ENCODE measurements at regions not wholly inside any gene's neighbourhood (a gene's known extent, or its start where the extent isn't known, plus 50 kb on each side); places are given as distances from the start of the nearest gene placed in this dataset.

DNA sequence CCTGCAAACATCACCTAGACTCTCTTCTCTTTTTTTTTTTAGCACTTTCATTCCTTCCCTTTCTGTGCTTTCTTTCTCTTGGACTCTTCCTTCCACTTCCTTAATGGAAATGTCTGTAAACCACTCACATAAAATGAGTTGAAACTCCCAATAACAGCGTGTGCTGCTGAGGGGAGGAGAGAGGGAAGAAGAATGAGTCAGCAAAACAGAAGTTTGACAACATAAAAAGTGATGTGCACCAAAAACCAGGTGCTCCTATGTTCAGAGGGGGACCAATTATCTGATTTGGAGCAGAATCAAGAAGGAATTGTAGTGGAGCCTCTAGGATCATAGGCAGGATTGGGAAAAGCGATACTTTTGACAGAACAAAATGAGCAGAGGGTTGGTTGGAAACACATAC lies 712.1 kb upstream of the IGFBP3 start:
- Histone ChIP-seq H3K27me3 (ENCODE audit: control insufficient read depth in 1 of 2, insufficient read depth in 2 of 2, low read length in 2 of 2) (no peaks in the 10 kb centered on the region), H3K27ac (ENCODE audit: low read depth in 2 of 2, low read length in 1 of 2) (no peak overlapping the region), H3K9me3 (ENCODE audit: control insufficient read depth in 2 of 2, insufficient read depth in 1 of 2, low read depth in 1 of 2, low read length in 1 of 2) (no peaks in the 10 kb centered on the region), H3K4me3 (ENCODE audit: low read depth in 1 of 2, low read length in 2 of 2) (no peak overlapping the region), H3K36me3 (ENCODE audit: control insufficient read depth in 2 of 2, insufficient read depth in 2 of 2, low read length in 1 of 2) (no peaks in the 10 kb centered on the region), H3K4me1 (ENCODE audit: control insufficient read depth in 2 of 2, insufficient read depth in 2 of 2, low read length in 1 of 2) (no peaks in the 10 kb centered on the region)
- 74 to 80% methylated on average over 2 of the region's 2 CpGs for WGBS, 2 donors

DNA sequence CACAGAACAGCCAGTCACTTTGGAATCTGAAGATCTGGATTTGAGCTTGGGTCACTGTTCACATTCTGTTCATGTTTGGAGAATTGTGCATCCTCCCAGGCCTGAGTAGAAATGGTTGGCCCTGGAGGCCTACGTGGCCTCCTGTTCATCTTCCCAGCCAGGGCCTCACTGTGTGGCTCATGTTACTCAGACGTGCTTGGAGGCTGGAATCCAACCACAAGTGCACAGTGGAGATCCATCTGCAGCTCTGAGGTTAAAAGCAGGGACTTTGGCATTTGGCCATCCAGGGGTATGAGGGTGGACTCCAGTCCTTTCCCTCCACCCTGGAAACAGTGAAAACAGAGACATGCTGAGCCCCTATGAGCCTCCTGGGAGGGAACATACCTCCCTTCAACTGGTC lies 709.0 kb upstream of the IGFBP3 start:
- Histone ChIP-seq H3K9me3 (ENCODE audit: control insufficient read depth in 2 of 2, insufficient read depth in 1 of 2, low read depth in 1 of 2, low read length in 1 of 2) (no peaks in the 10 kb centered on the region), H3K4me3 (ENCODE audit: low read depth in 1 of 2, low read length in 2 of 2) (no peak overlapping the region), H3K36me3 (ENCODE audit: control insufficient read depth in 2 of 2, insufficient read depth in 2 of 2, low read length in 1 of 2) (no peaks in the 10 kb centered on the region), H3K4me1 (ENCODE audit: control insufficient read depth in 2 of 2, insufficient read depth in 2 of 2, low read length in 1 of 2) (no peaks in the 10 kb centered on the region), H3K27ac (ENCODE audit: low read depth in 2 of 2, low read length in 1 of 2) (no peak overlapping the region), H3K27me3 (ENCODE audit: control insufficient read depth in 1 of 2, insufficient read depth in 2 of 2, low read length in 2 of 2) (no peaks in the 10 kb centered on the region)
- 64 to 82% methylated on average over 2 of the region's 2 CpGs for WGBS, 2 donors

DNA sequence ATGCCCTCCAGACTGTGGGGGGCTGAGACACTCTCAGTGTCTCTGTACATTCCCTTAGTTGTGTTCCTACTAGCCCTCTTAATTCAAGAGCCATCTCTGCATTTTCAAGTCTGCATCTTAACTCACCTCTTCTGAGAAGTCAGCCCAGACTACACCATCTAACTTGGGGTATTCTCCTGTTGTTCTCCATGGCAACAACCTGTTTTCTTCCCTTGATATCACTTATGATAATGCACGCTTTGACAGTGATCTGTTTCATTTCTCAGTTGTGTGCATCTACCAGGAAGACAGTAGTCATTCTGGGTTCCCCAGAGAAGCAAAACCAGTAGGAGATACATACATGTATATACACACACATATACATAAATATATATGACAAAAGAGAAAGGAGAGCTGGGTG lies 707.3 kb upstream of the IGFBP3 start:
- no peaks in the 10 kb centered on the region for H3K36me3 ChIP-seq (ENCODE audit: control insufficient read depth in 2 of 2, insufficient read depth in 2 of 2, low read length in 1 of 2)
- no peak overlapping the region for H3K4me3 ChIP-seq (ENCODE audit: low read depth in 1 of 2, low read length in 2 of 2)
- H3K27ac ChIP-seq (ENCODE audit: low read depth in 2 of 2, low read length in 1 of 2), result no peak overlapping the region
- no peaks in the 10 kb centered on the region for H3K9me3 ChIP-seq (ENCODE audit: control insufficient read depth in 2 of 2, insufficient read depth in 1 of 2, low read depth in 1 of 2, low read length in 1 of 2)
- no peaks in the 10 kb centered on the region for H3K27me3 ChIP-seq (ENCODE audit: control insufficient read depth in 1 of 2, insufficient read depth in 2 of 2, low read length in 2 of 2)
- no peaks in the 10 kb centered on the region for H3K4me1 ChIP-seq (ENCODE audit: control insufficient read depth in 2 of 2, insufficient read depth in 2 of 2, low read length in 1 of 2)
- 92% methylated on average over 1 of the region's 1 CpG for WGBS, 2 donors

DNA sequence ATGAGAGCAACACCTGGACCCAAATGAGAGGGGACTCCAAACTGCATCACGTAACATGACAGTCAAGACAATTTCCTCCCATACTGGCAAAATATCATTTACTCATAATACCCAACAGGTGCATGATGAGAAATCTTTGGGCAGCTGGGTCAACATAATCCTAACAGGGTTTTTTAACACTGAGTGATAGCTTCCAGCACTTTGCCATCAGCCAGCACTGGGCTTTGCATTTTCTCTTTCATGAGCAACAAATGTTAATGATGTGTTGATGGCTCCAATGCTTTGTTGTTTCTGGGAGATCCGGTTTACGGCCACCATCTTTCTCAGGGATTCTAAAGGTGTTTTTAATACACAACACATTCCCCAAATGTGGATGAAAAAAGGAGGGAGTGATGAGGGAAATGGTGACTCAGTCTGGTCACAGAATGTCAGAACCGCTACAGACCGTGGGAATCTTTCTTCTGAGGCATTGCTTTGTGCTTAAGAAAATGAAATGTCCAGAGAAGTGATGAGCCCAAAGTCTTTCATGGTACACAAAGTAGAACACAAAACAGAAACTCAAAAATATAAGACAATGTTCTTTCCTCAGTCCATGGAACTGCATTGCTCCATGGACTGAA lies 705.7 kb upstream of the IGFBP3 start:
- no peaks in the 10 kb centered on the region for H3K27me3 ChIP-seq (ENCODE audit: control insufficient read depth in 1 of 2, insufficient read depth in 2 of 2, low read length in 2 of 2)
- no peaks in the 10 kb centered on the region for H3K4me1 ChIP-seq (ENCODE audit: control insufficient read depth in 2 of 2, insufficient read depth in 2 of 2, low read length in 1 of 2)
- no peak overlapping the region for H3K4me3 ChIP-seq (ENCODE audit: low read depth in 1 of 2, low read length in 2 of 2)
- no peak overlapping the region for H3K27ac ChIP-seq (ENCODE audit: low read depth in 2 of 2, low read length in 1 of 2)
- H3K36me3 ChIP-seq (ENCODE audit: control insufficient read depth in 2 of 2, insufficient read depth in 2 of 2, low read length in 1 of 2), result no peaks in the 10 kb centered on the region
- 82 to 85% methylated on average over 5 of the region's 5 CpGs for WGBS, 2 donors
- H3K9me3 ChIP-seq (ENCODE audit: control insufficient read depth in 2 of 2, insufficient read depth in 1 of 2, low read depth in 1 of 2, low read length in 1 of 2), result no peaks in the 10 kb centered on the region

DNA sequence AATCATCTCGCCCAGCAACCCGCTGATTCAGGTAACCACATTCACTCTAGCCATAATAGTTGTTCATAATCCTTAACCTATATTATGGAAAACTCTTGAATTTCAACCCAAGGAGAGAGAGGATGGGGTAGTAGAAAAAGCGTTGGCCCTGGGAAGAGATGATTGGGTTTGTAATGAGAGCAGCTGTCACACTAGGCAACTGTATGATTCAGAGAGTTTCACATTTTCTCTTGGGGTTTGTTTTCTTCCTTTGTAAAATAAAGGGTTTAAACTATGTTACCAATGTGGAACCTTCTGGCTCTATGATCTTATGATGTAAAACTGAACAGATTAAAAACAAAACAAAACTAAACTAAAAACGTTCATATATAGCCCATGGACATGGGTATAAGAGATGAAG lies 705.2 kb upstream of the IGFBP3 start:
- WGBS, 2 donors, result 83 to 85% methylated on average over 4 of the region's 4 CpGs
- H3K4me1 ChIP-seq (ENCODE audit: control insufficient read depth in 2 of 2, insufficient read depth in 2 of 2, low read length in 1 of 2), result no peaks in the 10 kb centered on the region
- no peak overlapping the region for H3K27ac ChIP-seq (ENCODE audit: low read depth in 2 of 2, low read length in 1 of 2)
- H3K27me3 ChIP-seq (ENCODE audit: control insufficient read depth in 1 of 2, insufficient read depth in 2 of 2, low read length in 2 of 2), result no peaks in the 10 kb centered on the region
- no peak overlapping the region for H3K4me3 ChIP-seq (ENCODE audit: low read depth in 1 of 2, low read length in 2 of 2)
- no peaks in the 10 kb centered on the region for H3K9me3 ChIP-seq (ENCODE audit: control insufficient read depth in 2 of 2, insufficient read depth in 1 of 2, low read depth in 1 of 2, low read length in 1 of 2)
- H3K36me3 ChIP-seq (ENCODE audit: control insufficient read depth in 2 of 2, insufficient read depth in 2 of 2, low read length in 1 of 2), result no peaks in the 10 kb centered on the region

DNA sequence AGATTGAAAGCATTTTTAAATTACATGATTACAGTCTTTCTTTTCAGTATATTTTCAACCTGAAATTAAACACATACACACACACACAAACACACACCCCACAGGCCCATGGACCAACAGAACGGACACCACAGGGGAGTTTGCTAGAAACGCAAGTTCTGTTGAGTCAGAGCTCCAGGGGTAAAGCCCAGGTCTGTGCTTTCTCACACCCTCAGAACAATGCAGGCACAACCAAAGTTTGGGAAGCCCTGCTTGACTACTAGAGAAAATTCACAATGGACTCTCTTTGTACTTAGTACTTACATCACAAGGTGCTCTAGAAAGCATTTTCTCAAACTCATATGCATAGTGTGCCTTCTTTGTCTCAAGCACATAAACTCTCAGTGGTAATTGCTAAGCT lies 704.0 kb upstream of the IGFBP3 start:
- Histone ChIP-seq H3K27me3 (ENCODE audit: control insufficient read depth in 1 of 2, insufficient read depth in 2 of 2, low read length in 2 of 2) (no peaks in the 10 kb centered on the region), H3K9me3 (ENCODE audit: control insufficient read depth in 2 of 2, insufficient read depth in 1 of 2, low read depth in 1 of 2, low read length in 1 of 2) (no peaks in the 10 kb centered on the region), H3K4me1 (ENCODE audit: control insufficient read depth in 2 of 2, insufficient read depth in 2 of 2, low read length in 1 of 2) (no peaks in the 10 kb centered on the region), H3K27ac (ENCODE audit: low read depth in 2 of 2, low read length in 1 of 2) (no peak overlapping the region), H3K4me3 (ENCODE audit: low read depth in 1 of 2, low read length in 2 of 2) (no peak overlapping the region), H3K36me3 (ENCODE audit: control insufficient read depth in 2 of 2, insufficient read depth in 2 of 2, low read length in 1 of 2) (no peaks in the 10 kb centered on the region)
- 50 to 77% methylated on average over 2 of the region's 2 CpGs for WGBS, 2 donors

DNA sequence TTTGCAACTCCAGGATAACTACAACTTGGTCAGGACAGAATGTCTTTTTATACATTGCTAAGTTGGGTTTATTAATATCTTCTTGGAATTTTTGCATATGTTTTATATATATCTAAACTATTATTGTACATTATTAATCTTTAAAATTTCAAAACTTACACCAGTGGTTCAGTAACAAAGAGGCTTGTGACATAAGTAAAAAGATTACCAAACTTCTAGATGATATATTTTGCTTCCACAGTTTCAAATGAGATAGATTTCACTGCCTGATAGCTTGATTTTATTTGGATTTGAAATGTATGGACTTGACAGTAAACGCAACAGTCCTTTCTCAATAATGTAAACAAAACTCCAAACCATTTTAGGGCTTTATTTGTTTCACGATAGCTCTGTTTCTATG lies 701.2 kb upstream of the IGFBP3 start:
- no peak overlapping the region for H3K4me3 ChIP-seq (ENCODE audit: low read depth in 1 of 2, low read length in 2 of 2)
- H3K36me3 ChIP-seq (ENCODE audit: control insufficient read depth in 2 of 2, insufficient read depth in 2 of 2, low read length in 1 of 2), result no peaks in the 10 kb centered on the region
- no peaks in the 10 kb centered on the region for H3K9me3 ChIP-seq (ENCODE audit: control insufficient read depth in 2 of 2, insufficient read depth in 1 of 2, low read depth in 1 of 2, low read length in 1 of 2)
- 64 to 74% methylated on average over 2 of the region's 2 CpGs for WGBS, 2 donors
- H3K4me1 ChIP-seq (ENCODE audit: control insufficient read depth in 2 of 2, insufficient read depth in 2 of 2, low read length in 1 of 2), result no peaks in the 10 kb centered on the region
- no peaks in the 10 kb centered on the region for H3K27me3 ChIP-seq (ENCODE audit: control insufficient read depth in 1 of 2, insufficient read depth in 2 of 2, low read length in 2 of 2)
- H3K27ac ChIP-seq (ENCODE audit: low read depth in 2 of 2, low read length in 1 of 2), result no peak overlapping the region

DNA sequence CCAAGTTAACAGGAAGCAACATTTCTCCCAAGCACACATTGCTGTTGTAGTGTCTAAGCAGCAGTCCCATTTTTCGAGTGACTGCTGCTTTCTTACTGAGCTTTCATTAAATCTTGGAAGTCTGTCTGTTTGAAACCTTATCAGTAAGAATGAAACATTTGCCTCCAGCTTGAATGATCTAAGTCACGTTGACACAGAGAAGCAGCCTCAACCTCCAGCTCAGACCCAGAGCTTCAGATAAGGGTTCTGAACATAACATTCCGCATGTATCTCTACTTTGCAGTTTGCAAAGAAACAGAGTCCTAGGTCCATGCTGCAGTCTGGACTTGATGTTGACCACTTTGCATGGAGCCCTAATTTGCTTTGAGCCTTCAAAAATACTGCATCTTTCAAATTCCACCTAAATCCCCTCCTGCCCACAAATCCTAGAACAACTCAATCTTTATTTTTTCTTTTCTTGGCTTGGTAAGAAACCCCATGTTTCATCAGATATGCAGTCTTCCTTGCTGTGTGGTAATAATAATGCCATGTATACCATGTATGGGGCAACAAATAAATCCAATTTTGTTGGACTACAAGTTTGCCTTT lies 698.7 kb upstream of the IGFBP3 start:
- 71 to 73% methylated on average over 3 of the region's 3 CpGs for WGBS, 2 donors
- Histone ChIP-seq H3K27ac (ENCODE audit: low read depth in 2 of 2, low read length in 1 of 2) (no peak overlapping the region), H3K27me3 (ENCODE audit: control insufficient read depth in 1 of 2, insufficient read depth in 2 of 2, low read length in 2 of 2) (no peaks in the 10 kb centered on the region), H3K4me3 (ENCODE audit: low read depth in 1 of 2, low read length in 2 of 2) (no peak overlapping the region), H3K4me1 (ENCODE audit: control insufficient read depth in 2 of 2, insufficient read depth in 2 of 2, low read length in 1 of 2) (no peaks in the 10 kb centered on the region), H3K36me3 (ENCODE audit: control insufficient read depth in 2 of 2, insufficient read depth in 2 of 2, low read length in 1 of 2) (no peaks in the 10 kb centered on the region), H3K9me3 (ENCODE audit: control insufficient read depth in 2 of 2, insufficient read depth in 1 of 2, low read depth in 1 of 2, low read length in 1 of 2) (no peaks in the 10 kb centered on the region)

DNA sequence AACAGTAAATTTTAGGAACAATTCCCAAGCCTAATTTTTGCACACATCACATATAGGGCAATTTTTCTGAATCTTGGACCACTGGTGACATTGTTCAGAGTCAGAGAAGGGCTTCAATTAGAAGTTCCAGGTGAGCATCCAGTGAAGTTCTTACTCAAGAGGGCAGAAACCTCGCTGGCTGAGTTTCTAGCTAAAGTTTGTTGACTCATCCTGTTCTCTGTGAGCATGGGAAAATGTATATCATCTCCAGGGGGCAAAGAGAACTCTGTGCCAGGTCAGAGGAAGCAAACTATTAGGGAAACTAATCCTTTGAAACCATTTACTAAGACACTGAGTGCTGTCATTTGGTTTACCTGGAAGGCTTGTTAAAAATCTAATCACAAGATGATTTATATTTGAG lies 695.6 kb upstream of the IGFBP3 start:
- WGBS, 2 donors, result 67% methylated on average over 1 of the region's 1 CpG
- H3K4me3 ChIP-seq (ENCODE audit: low read depth in 1 of 2, low read length in 2 of 2), result no peak overlapping the region
- H3K27ac ChIP-seq (ENCODE audit: low read depth in 2 of 2, low read length in 1 of 2), result no peak overlapping the region
- no peaks in the 10 kb centered on the region for H3K27me3 ChIP-seq (ENCODE audit: control insufficient read depth in 1 of 2, insufficient read depth in 2 of 2, low read length in 2 of 2)
- no peaks in the 10 kb centered on the region for H3K9me3 ChIP-seq (ENCODE audit: control insufficient read depth in 2 of 2, insufficient read depth in 1 of 2, low read depth in 1 of 2, low read length in 1 of 2)
- H3K4me1 ChIP-seq (ENCODE audit: control insufficient read depth in 2 of 2, insufficient read depth in 2 of 2, low read length in 1 of 2), result no peaks in the 10 kb centered on the region
- no peaks in the 10 kb centered on the region for H3K36me3 ChIP-seq (ENCODE audit: control insufficient read depth in 2 of 2, insufficient read depth in 2 of 2, low read length in 1 of 2)

DNA sequence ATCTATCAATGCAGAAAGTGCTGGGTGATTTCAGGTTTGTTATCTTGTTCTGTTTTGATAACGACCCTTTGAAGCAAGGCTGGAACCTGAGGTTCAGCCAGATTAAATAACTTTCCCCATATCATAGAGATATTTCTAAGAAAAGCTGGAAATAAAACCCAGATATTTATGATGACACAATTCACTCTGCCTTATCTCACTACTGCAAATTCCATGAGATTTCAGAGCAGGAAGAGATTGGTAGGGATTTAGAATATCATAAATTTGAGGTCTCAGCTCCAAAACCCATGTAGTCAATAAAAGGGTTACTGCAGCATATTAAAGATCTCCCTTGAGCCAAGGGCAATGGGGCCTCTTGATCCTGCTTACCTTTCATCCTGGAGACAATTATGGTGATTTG lies 692.5 kb upstream of the IGFBP3 start:
- Histone ChIP-seq H3K27ac (ENCODE audit: low read depth in 2 of 2, low read length in 1 of 2) (no peak overlapping the region), H3K4me3 (ENCODE audit: low read depth in 1 of 2, low read length in 2 of 2) (no peak overlapping the region), H3K4me1 (ENCODE audit: control insufficient read depth in 2 of 2, insufficient read depth in 2 of 2, low read length in 1 of 2) (no peaks in the 10 kb centered on the region)

More for the DNA sequence above, 692.5 kb upstream of the IGFBP3 start:
- H3K36me3 ChIP-seq (ENCODE audit: control insufficient read depth in 2 of 2, insufficient read depth in 2 of 2, low read length in 1 of 2), result no peaks in the 10 kb centered on the region
- 46 to 58% methylated on average over 1 of the region's 1 CpG for WGBS, 2 donors
- no peaks in the 10 kb centered on the region for H3K9me3 ChIP-seq (ENCODE audit: control insufficient read depth in 2 of 2, insufficient read depth in 1 of 2, low read depth in 1 of 2, low read length in 1 of 2)
- H3K27me3 ChIP-seq (ENCODE audit: control insufficient read depth in 1 of 2, insufficient read depth in 2 of 2, low read length in 2 of 2), result no peaks in the 10 kb centered on the region

Measured in esophagus (tissue), 2 donors.